SKM-1 treated with dmso at 0.1 percent for 144 hours (cell line): ENCODE measurements at regions not wholly inside any gene's neighbourhood (a gene's known extent, or its start where the extent isn't known, plus 50 kb on each side); places are given as distances from the start of the nearest gene placed in this dataset.

Experiments
- DNase-seq: peaks from one replicate; lab custom pipeline; 2025; ENCODE audit not compliant: unreplicated experiment; lab: John Stamatoyannopoulos, UW

GRCh38 chr5:164741376-164741775 is 1236.0 kb downstream of the MAT2B start:
- DNase-seq, result no peak

- no peak for DNase-seq
These were observed 1236.6 kb downstream of the MAT2B start for GRCh38 chr5:164742025-164742424.

GRCh38 chr5:164746723-164747122 is 1241.3 kb downstream of the MAT2B start:
- DNase-seq, result no peak

GRCh38 chr5:164747371-164747770 is 1242.0 kb downstream of the MAT2B start:
- DNase-seq, result no peak

- DNase-seq, result no peak
These were observed 1243.4 kb downstream of the MAT2B start for GRCh38 chr5:164748861-164749260.

- DNase-seq, result no peak
These were observed 1248.0 kb downstream of the MAT2B start for GRCh38 chr5:164753434-164753833.

GRCh38 chr5:164763206-164763605 is 1257.8 kb downstream of the MAT2B start:
- DNase-seq, result no peak

GRCh38 chr5:164772122-164772521 is 1266.7 kb downstream of the MAT2B start:
- no peak for DNase-seq

- peak; percentile 6 for DNase-seq
These were observed 1278.8 kb downstream of the MAT2B start for GRCh38 chr5:164784230-164784629.

GRCh38 chr5:164798110-164798509 is 1292.7 kb downstream of the MAT2B start:
- DNase-seq, result no peak

- DNase-seq, result no peak
These were observed 1294.0 kb downstream of the MAT2B start for GRCh38 chr5:164799391-164799790.

- DNase-seq, result no peak
These were observed 1296.5 kb downstream of the MAT2B start for GRCh38 chr5:164801910-164802309.

GRCh38 chr5:164809821-164810220 is 1304.4 kb downstream of the MAT2B start:
- DNase-seq, result no peak

GRCh38 chr5:164818445-164818844 is 1313.0 kb downstream of the MAT2B start:
- no peak for DNase-seq

GRCh38 chr5:164824671-164825070 is 1319.3 kb downstream of the MAT2B start:
- no peak for DNase-seq

GRCh38 chr5:164832516-164832915 is 1327.1 kb downstream of the MAT2B start:
- DNase-seq, result no peak

GRCh38 chr5:164844348-164844747 is 1338.9 kb downstream of the MAT2B start:
- no peak for DNase-seq

- DNase-seq, result no peak
These were observed 1355.5 kb downstream of the MAT2B start for GRCh38 chr5:164860896-164861295.

GRCh38 chr5:164861610-164862009 is 1356.2 kb downstream of the MAT2B start:
- DNase-seq, result no peak

- peak; percentile 32 for DNase-seq
These were observed 1363.3 kb downstream of the MAT2B start for GRCh38 chr5:164868761-164869160.

GRCh38 chr5:164869325-164869724 is 1363.9 kb downstream of the MAT2B start:
- DNase-seq, result no peak

GRCh38 chr5:164876793-164877192 is 1371.4 kb downstream of the MAT2B start:
- DNase-seq, result no peak

- DNase-seq, result no peak
These were observed 1376.0 kb downstream of the MAT2B start for GRCh38 chr5:164881442-164881841.

GRCh38 chr5:164885179-164885578 is 1379.8 kb downstream of the MAT2B start:
- no peak for DNase-seq
